GM21529 (cell line): ENCODE measurements at regions not wholly inside any gene's neighbourhood (a gene's known extent, or its start where the extent isn't known, plus 50 kb on each side); places are given as distances from the start of the nearest gene placed in this dataset.

Experiments used
- ATAC-seq: cut with Tn5 transposase; IDR thresholded peaks from one replicate; pipeline ENCODE4 v1.9.1; 2021; ENCODE audit not compliant: unreplicated experiment

DNA sequence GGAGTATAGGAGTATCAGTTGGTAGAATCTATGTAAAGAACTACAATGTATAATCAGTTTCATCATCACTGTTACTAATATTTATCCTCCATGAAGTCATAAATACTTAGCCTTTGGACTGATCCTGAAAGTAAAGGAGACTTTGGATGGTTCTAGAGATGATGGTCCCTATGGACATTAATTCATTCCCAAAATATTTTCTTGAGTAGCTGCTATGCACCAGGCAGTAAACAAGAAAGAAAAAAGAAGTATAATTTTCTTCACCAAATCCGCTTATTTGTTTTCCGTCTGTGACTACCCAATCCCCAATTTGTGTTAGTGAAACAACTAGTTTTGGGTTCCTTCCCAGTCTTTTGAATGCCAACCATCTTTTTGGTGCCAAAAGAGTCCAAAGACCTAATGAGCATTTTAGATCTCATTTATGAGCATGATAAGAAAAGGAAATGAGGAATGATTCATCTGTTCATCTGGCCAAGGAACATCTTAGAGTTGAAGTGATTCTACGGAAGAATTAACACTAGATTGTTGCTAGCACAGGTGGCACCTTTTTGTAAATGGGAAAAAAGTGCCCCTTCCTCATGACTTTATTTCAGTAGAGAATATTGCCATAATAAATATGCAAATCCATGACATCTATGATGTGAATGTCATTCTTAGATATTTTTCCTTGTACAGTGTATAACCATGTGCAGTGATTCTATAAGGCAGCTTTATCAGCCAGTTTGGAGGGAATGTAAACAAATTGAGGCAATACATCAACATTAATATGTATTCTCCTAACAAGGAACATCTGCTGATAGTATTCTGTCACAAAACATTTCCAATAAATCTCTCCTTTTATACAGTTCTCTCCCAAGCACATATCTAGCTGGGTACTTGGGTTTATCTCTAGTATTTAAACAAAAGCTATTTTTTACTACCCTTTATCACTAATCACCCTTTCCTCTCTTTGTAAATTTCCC is 85.1 kb upstream of the CCDC91 start:
- no peak for ATAC-seq

GRCh38 chr12:28107679-28108078 is 82.6 kb upstream of the CCDC91 start:
- no peak for ATAC-seq

GRCh38 chr12:28108599-28108998 is 81.7 kb upstream of the CCDC91 start:
- no peak for ATAC-seq

- no peak for ATAC-seq
These were observed 79.9 kb upstream of the CCDC91 start for GRCh38 chr12:28110329-28110728.

DNA sequence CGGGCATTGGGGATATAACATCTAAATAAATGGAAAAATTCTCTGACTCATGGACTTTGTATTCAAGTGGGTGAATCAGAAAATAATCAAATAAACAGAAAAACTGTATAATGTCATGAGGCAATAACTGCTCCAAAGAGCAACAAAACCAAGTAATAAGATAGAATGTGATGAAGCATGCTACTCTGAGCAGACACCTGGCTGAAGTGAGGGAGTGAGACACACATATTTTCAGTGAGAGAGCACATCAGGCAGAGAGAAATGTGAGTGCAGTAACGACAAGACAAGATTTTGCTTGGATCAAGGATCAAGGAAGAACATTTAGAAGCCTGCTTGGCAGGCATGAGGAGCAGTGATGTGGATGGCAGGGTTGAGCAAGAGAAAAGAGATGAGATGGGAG is 75.8 kb upstream of the CCDC91 start:
- ATAC-seq = no peak

- ATAC-seq = no peak
These were observed 68.8 kb upstream of the CCDC91 start for GRCh38 chr12:28121433-28121832.

- no peak for ATAC-seq
These were observed 68.2 kb upstream of the CCDC91 start for GRCh38 chr12:28121899-28122655.

GRCh38 chr12:28122756-28123155 is 67.5 kb upstream of the CCDC91 start:
- no peak for ATAC-seq

GRCh38 chr12:28127455-28127854 is 62.8 kb upstream of the CCDC91 start:
- ATAC-seq = no peak

DNA sequence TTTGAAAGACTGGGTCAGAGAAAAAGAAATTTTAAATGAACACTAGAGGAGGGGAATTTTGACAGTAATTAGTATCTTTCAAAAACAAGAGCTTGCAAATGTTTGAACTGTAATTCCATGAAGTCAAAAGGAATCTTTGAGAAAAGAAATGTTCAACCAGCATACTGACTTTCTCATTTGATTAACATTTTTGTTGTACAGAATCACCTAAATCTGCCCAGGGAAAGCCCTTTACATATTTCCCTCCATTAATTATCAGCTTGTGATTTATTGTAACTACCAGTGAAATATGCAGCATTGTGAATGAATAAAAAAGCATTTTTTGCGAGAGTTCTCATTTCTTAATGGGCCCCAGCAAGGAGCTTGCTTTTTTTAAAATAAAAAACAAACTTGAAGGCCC is 61.2 kb upstream of the CCDC91 start:
- ATAC-seq = no peak

DNA sequence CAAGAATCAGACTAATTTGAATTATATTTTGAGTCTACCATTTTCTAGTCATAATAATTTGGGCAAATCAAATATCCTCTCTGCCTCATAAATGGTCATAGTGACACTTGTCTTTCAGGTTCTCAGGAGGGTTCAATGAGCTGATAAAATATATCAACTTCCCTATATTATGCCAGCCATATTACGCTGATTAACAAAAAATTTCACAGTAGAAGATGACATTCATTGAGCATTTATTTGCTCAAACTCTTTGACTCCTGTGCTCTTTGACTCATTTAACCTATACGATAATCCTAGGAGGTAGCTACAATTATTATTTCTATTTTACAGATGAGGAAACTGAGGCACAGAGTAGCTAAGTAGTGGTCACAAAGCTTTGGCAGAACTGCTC is 60.0 kb upstream of the CCDC91 start:
- no peak for ATAC-seq

- ATAC-seq = no peak
These were observed 59.3 kb upstream of the CCDC91 start for GRCh38 chr12:28130625-28131598.

- ATAC-seq = no peak
These were observed 57.9 kb upstream of the CCDC91 start for GRCh38 chr12:28132398-28132797.

- ATAC-seq = no peak
These were observed 54.3 kb upstream of the CCDC91 start for GRCh38 chr12:28135801-28136439.

GRCh38 chr12:28137414-28137813 is 52.8 kb upstream of the CCDC91 start:
- no peak for ATAC-seq

- no peak for ATAC-seq
These were observed 49.9 kb upstream of the CCDC91 start for GRCh38 chr12:28140404-28140803.
